ENCODE measurements at regions not wholly inside any gene's neighbourhood (a gene's known extent, or its start where the extent isn't known, plus 50 kb on each side); places are given as distances from the start of the nearest gene placed in this dataset.

DNA sequence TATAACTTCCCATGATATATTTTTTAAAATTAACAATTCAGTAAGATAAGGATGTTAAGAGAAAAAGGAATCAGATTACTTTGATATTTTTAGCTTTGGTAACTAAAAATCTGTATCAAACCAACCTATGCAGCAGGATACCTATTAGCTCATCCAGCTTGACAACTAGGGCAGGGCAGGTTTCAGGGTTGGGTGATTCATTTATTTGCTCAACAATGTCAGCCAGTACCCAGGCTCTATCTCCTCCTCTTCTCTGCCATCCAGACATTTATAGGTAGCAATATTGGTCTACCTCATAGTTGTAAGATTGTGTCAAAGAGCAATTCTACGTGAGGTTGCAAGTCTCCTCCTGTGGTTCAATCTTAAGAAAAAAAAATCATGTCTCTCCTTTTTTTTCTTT lies 421.9 kb downstream of the ANKRD50 start:
- Histone ChIP-seq H3K27me3 (ENCODE audit: low read depth) (no peaks in the 10 kb centered on the region), H3K27ac (no peak overlapping the region), H3K4me3 (no peak overlapping the region), H3K36me3 (no peaks in the 10 kb centered on the region), H3K9me3 (no peaks in the 10 kb centered on the region), H3K4me1 (no peaks in the 10 kb centered on the region)
- no peak for ATAC-seq
- intact Hi-C loops (cut with DNase I) = no loop called here
- TF ChIP-seq, protein P1, sequence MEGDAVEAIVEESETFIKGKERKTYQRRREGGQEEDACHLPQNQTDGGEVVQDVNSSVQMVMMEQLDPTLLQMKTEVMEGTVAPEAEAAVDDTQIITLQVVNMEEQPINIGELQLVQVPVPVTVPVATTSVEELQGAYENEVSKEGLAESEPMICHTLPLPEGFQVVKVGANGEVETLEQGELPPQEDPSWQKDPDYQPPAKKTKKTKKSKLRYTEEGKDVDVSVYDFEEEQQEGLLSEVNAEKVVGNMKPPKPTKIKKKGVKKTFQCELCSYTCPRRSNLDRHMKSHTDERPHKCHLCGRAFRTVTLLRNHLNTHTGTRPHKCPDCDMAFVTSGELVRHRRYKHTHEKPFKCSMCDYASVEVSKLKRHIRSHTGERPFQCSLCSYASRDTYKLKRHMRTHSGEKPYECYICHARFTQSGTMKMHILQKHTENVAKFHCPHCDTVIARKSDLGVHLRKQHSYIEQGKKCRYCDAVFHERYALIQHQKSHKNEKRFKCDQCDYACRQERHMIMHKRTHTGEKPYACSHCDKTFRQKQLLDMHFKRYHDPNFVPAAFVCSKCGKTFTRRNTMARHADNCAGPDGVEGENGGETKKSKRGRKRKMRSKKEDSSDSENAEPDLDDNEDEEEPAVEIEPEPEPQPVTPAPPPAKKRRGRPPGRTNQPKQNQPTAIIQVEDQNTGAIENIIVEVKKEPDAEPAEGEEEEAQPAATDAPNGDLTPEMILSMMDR (IDR thresholded peaks at IDR 0.05) = no peak
- DNase-seq = no peak

DNA sequence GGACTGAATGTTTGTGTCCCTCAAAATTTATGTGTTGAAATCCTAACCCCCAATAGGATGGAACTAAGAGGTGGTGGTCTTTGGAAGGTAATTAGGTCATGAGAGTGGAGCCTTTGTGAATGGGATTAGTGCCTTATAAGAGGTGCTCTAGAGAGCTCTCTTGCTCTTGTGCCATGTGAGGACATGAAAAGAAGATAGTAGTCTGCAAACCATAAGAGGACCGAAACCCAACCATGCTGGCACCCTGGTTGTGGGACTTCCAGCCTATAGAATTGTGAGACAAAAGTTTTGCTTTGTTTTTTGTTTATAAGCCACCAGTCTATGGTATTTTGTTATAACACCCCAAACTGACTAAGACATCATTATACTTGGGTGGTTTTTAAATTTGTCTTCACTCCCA lies 417.1 kb downstream of the ANKRD50 start:
- intact Hi-C loops (cut with DNase I) = no loop called here
- no peaks in the 10 kb centered on the region for H3K4me1 ChIP-seq
- no peaks in the 10 kb centered on the region for H3K27me3 ChIP-seq (ENCODE audit: low read depth)
- H3K36me3 ChIP-seq = no peaks in the 10 kb centered on the region
- no peak for DNase-seq
- H3K27ac ChIP-seq = no peak overlapping the region
- TF ChIP-seq, protein P1 (IDR thresholded peaks at IDR 0.05) = no peak
- ATAC-seq = no peak
- H3K9me3 ChIP-seq = no peaks in the 10 kb centered on the region
- no peak overlapping the region for H3K4me3 ChIP-seq

DNA sequence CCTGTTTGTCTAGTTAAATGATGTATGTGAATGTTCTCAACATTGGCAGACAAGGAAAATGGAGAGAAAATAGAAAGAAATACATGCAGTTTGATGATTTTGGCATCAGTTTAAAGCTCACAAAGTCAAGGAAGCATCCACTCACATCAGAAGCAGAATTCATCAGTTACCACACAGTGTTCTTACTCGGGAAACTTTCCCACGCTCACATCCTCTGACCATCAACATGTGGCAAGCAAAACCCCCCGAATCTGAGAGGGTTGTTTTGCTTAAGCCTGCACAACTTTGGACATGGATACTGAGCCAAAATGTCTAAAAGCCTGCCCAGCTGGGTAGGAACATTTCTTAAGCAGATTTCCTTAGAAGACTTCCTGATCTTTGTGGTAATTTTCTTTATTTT lies 407.6 kb downstream of the ANKRD50 start:
- no peak for DNase-seq
- intact Hi-C loops (cut with DNase I) = no loop called here
- no peak overlapping the region for H3K27ac ChIP-seq

DNA sequence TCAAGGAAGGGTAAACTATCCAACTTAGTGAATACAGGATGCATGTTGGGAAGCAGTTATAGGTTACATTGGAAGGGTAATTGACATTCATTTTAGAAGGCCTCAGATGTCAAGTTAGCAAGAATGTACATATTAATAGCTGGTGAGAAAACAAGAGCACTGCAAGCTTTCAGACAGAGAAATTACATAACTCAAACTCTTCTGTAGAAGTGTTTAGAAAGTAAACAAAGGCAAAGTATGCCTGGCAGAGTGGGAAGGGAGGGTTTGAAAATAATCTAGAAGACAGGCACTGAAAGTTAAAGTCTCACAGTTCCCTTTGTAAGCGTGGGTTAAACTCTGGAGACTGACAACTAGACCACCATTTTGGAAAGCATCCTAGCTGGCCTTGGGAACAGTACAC lies 406.2 kb downstream of the ANKRD50 start:
- TF ChIP-seq, protein P1 (IDR thresholded peaks at IDR 0.05) = no peak
- Histone ChIP-seq H3K4me1 (peaks cover 10% of the 10 kb centered on the region), H3K27me3 (ENCODE audit: low read depth) (no peaks in the 10 kb centered on the region), H3K4me3 (no peak overlapping the region), H3K9me3 (no peaks in the 10 kb centered on the region), H3K27ac (no peak overlapping the region), H3K36me3 (no peaks in the 10 kb centered on the region)
- ATAC-seq = peak in 1 of 2 donors; percentile 92
- no peak for DNase-seq
- intact Hi-C loops (cut with DNase I) = no loop called here

More for the DNA sequence above, 407.6 kb downstream of the ANKRD50 start:
- TF ChIP-seq, protein P1 (IDR thresholded peaks at IDR 0.05) = no peak
- H3K9me3 ChIP-seq = no peaks in the 10 kb centered on the region
- H3K4me1 ChIP-seq = peaks cover 10% of the 10 kb centered on the region
- H3K27me3 ChIP-seq (ENCODE audit: low read depth) = no peaks in the 10 kb centered on the region
- H3K4me3 ChIP-seq = no peak overlapping the region
- H3K36me3 ChIP-seq = no peaks in the 10 kb centered on the region
- ATAC-seq = no peak

DNA sequence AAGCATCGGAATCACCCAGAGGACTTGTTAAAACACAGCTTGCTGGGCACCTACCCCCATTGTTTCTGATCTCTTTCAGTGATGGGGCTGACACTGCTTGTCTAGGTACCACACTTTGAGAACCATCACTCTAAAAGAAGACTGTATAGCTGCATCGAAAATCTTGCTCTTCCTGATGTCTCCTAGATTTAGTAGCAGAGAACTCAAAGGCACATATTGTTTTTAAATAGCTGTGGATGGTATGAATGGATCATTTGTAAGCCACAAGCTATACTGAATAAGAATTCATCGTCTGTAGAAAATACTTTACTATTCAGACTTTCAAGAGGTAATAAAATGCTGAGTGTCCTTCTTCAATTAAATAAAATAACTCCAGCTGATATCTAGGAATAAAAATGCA lies 405.4 kb downstream of the ANKRD50 start:
- no peak overlapping the region for H3K27ac ChIP-seq
- ATAC-seq (no peak), DNase-seq (no peak)
- intact Hi-C loops (cut with DNase I) = no loop called here
- TF ChIP-seq, protein P1 (IDR thresholded peaks at IDR 0.05) = no peak
- H3K4me1 ChIP-seq = peaks cover 10% of the 10 kb centered on the region
- no peak overlapping the region for H3K4me3 ChIP-seq
- H3K27me3 ChIP-seq (ENCODE audit: low read depth) = no peaks in the 10 kb centered on the region
- H3K9me3 ChIP-seq = no peaks in the 10 kb centered on the region
- H3K36me3 ChIP-seq = no peaks in the 10 kb centered on the region

DNA sequence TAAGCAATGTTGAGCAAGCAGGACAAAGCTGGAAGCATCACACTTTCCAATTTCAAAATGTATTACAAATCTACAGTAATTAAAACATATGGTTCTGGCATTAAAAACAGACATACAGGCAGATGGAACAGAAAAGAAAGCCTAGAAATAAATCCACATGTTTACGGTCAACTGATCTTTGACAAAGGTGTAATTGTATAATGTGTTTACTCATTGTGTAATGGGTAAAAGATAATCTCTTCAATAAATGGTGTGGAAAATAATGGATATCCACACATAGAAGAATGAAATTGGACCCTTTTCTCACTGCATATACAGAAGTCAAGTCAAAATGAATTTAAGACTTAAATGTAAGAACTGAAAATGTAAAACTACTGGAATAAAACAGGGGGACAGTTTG lies 394.2 kb downstream of the ANKRD50 start:
- intact Hi-C loops (cut with DNase I) = no loop called here
- no peak for ATAC-seq
- DNase-seq = no peak

More for the DNA sequence above, 394.2 kb downstream of the ANKRD50 start:
- Histone ChIP-seq H3K36me3 (no peaks in the 10 kb centered on the region), H3K27me3 (ENCODE audit: low read depth) (no peaks in the 10 kb centered on the region), H3K27ac (no peak overlapping the region), H3K9me3 (no peaks in the 10 kb centered on the region), H3K4me1 (no peaks in the 10 kb centered on the region), H3K4me3 (no peak overlapping the region)
- TF ChIP-seq, protein P1 (IDR thresholded peaks at IDR 0.05) = no peak

All from lower lobe of right lung (tissue), 2 donors.